Ovary (tissue), 3 donors: ENCODE measurements at regions not wholly inside any gene's neighbourhood (a gene's known extent, or its start where the extent isn't known, plus 50 kb on each side); places are given as distances from the start of the nearest gene placed in this dataset.

ENCODE experiments used
- CTCF ChIP-seq, 3 donors: fragments of 450-650 bp in 2 of 3; fragments of 200-600 bp in 1 of 3; IDR thresholded peaks; one replicate each; pipeline versions ENCODE4 v1.5.1 to v1.8.0; 2016 to 2022; ENCODE audit warnings: antibody characterized with exemption in 3 of 3, mild to moderate bottlenecking in 1 of 3
- POLR2A ChIP-seq: fragments of 450-650 bp; IDR thresholded peaks from one replicate; pipeline ENCODE4 v1.6.1; 2017; ENCODE audit warnings: antibody characterized with exemption, mild to moderate bottlenecking, moderate library complexity
- donor health status: DM: no; HTN: no; CAD: no.

- no peak for TF ChIP-seq CTCF (IDR thresholded peaks at IDR 0.05)
- no peak for TF ChIP-seq POLR2A
Observed at GRCh38 chr6:120805276-120805675, 529.0 kb downstream of the TBC1D32 start.
